Lower lobe of right lung (tissue), 2 donors: ENCODE measurements at regions not wholly inside any gene's neighbourhood (a gene's known extent, or its start where the extent isn't known, plus 50 kb on each side); places are given as distances from the start of the nearest gene placed in this dataset.

Experiments
- ATAC-seq, 2 donors: fragments of 200-7000 bp; cut with Tn5 transposase; one replicate each; pipeline ENCODE4 v1.9.1; 2020 to 2022; ENCODE audit warnings: mild to moderate bottlenecking in 2 of 2, moderate library complexity in 2 of 2
- DNase-seq: peaks from one replicate; pipeline ENCODE4 v3.0.0-alpha.2; 2020
- H3K27ac ChIP-seq: fragments of 200-600 bp; one replicate; pipeline ENCODE4 v1.8.0; 2022
- H3K27me3 ChIP-seq: fragments of 200-600 bp; one replicate; pipeline ENCODE4 v1.8.0; 2022; ENCODE audit warnings: low read depth
- H3K36me3 ChIP-seq: fragments of 200-600 bp; one replicate; pipeline ENCODE4 v1.8.0; 2022; ENCODE audit warnings: mild to moderate bottlenecking
- H3K4me1 ChIP-seq: fragments of 200-600 bp; one replicate; pipeline ENCODE4 v1.8.0; 2022
- H3K4me3 ChIP-seq: fragments of 200-600 bp; one replicate; pipeline ENCODE4 v1.8.0; 2022; ENCODE audit warnings: mild to moderate bottlenecking
- H3K9me3 ChIP-seq: fragments of 200-600 bp; one replicate; pipeline ENCODE4 v1.8.0; 2022
- intact Hi-C: fragments of 100-400 bp; cut with DNase I; formaldehyde crosslinking; loops from one replicate; pipeline ENCODE4 v1.11.0; 2022
- TF ChIP-seq, protein P1 (sequence below): fragments of 200-600 bp; IDR thresholded peaks from one replicate; pipeline ENCODE4 v1.8.0; 2022; ENCODE audit warnings: antibody characterized with exemption, mild to moderate bottlenecking
- donor health status: DM: no; HTN: yes; CAD: no; lungs with severe emphysema.

DNA sequence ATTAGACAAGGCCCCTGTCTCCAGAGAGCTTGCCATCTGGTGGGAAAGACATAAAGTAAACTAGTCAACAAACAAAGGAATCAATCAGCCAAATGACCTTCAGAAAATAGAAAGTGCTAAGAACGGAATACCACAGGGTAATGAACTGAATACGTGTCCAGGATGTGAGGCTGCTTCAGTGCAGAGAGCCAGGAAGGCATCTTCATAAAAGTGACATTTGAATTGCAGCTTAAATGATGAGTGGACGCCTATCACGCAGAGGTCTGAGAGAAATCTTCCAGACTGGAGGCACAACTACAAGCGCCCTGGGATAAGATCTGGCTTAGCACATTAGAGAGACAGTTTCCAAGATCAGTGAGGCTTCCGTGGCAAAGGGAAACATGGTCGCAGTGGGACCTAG lies 574.1 kb upstream of the CDH8 start:
- no peak overlapping the region for H3K27ac ChIP-seq
- no peaks in the 10 kb centered on the region for H3K36me3 ChIP-seq
- intact Hi-C loops, result no loop called here
- TF ChIP-seq, protein P1, sequence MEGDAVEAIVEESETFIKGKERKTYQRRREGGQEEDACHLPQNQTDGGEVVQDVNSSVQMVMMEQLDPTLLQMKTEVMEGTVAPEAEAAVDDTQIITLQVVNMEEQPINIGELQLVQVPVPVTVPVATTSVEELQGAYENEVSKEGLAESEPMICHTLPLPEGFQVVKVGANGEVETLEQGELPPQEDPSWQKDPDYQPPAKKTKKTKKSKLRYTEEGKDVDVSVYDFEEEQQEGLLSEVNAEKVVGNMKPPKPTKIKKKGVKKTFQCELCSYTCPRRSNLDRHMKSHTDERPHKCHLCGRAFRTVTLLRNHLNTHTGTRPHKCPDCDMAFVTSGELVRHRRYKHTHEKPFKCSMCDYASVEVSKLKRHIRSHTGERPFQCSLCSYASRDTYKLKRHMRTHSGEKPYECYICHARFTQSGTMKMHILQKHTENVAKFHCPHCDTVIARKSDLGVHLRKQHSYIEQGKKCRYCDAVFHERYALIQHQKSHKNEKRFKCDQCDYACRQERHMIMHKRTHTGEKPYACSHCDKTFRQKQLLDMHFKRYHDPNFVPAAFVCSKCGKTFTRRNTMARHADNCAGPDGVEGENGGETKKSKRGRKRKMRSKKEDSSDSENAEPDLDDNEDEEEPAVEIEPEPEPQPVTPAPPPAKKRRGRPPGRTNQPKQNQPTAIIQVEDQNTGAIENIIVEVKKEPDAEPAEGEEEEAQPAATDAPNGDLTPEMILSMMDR, result no peak
- H3K4me1 ChIP-seq, result no peaks in the 10 kb centered on the region
- no peaks in the 10 kb centered on the region for H3K27me3 ChIP-seq
- DNase-seq (no peak), ATAC-seq (no peak)
- no peak overlapping the region for H3K4me3 ChIP-seq
- H3K9me3 ChIP-seq, result no peaks in the 10 kb centered on the region

DNA sequence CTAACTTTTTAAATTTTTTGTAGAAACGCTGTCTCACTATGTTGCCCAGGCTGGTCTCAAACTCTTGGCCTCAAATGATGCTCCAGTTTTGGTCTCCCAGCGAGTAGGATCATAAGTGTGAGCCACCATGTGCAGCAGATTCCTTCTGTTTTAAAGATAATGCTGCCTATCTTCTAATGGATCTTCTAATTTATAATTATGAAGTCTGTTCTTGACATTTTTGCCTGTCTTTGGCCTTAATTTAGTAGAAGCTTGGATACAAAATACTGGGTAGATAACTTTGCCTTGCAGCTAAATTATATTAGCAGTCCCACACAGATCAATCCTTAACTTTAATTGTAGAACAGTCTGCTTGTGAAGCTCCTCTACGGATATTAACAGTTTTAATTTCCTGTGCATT lies 566.6 kb upstream of the CDH8 start:
- no peaks in the 10 kb centered on the region for H3K36me3 ChIP-seq
- no peaks in the 10 kb centered on the region for H3K4me1 ChIP-seq
- DNase-seq (no peak), ATAC-seq (no peak)
- no peak overlapping the region for H3K27ac ChIP-seq
- intact Hi-C loops, result no loop called here
- H3K9me3 ChIP-seq, result no peaks in the 10 kb centered on the region
- H3K27me3 ChIP-seq, result no peaks in the 10 kb centered on the region
- TF ChIP-seq, protein P1, result no peak
- no peak overlapping the region for H3K4me3 ChIP-seq

DNA sequence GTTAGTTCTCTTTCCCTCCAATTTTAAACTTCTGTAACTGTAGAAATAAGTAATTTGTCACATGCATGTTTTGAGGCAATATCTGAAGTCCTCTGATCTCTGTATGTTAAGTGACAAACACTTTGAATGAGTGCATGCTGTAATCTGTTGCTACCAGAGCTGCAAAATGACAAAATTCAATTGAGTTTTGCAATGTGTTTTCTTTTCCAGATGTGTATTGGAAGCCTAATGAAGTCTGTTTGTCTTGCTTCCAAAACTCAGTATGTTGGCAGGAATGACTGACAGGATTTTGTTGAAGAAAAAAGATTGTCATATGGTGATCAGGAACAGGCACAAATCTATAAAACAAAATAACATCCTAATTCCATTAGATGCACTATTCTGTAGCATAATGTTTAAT lies 561.6 kb upstream of the CDH8 start:
- TF ChIP-seq, protein P1, result no peak
- H3K36me3 ChIP-seq, result no peaks in the 10 kb centered on the region

DNA sequence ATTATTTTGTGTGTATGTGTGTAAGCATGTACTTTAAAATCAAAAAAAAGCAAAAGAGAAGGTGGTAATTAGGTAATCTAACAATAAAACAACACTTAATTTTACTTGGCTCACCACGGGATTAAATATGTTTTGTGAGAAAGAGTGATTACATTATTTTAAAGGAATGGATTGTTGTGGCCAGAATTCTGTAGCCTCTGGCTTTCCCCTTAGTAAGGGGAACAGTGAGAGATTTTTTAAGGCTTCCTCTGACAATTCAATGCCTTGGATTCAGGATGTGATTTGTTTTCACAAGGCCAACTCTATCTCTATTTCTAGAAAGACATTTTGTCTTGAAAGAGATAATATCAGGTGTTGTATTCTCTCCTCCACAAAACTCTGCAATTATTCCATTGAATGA lies 560.3 kb upstream of the CDH8 start:
- no peak for DNase-seq
- no peak for ATAC-seq
- no peaks in the 10 kb centered on the region for H3K4me1 ChIP-seq
- no peak overlapping the region for H3K4me3 ChIP-seq
- TF ChIP-seq, protein P1, result no peak
- no peaks in the 10 kb centered on the region for H3K27me3 ChIP-seq
- intact Hi-C loops, result no loop called here
- H3K27ac ChIP-seq, result no peak overlapping the region
- no peaks in the 10 kb centered on the region for H3K36me3 ChIP-seq
- H3K9me3 ChIP-seq, result no peaks in the 10 kb centered on the region

More for the DNA sequence above, 561.6 kb upstream of the CDH8 start:
- DNase-seq (no peak), ATAC-seq (no peak)
- Histone ChIP-seq H3K27ac (no peak overlapping the region), H3K9me3 (no peaks in the 10 kb centered on the region), H3K27me3 (no peaks in the 10 kb centered on the region), H3K4me3 (no peak overlapping the region), H3K4me1 (no peaks in the 10 kb centered on the region)
- intact Hi-C loops, result no loop called here

DNA sequence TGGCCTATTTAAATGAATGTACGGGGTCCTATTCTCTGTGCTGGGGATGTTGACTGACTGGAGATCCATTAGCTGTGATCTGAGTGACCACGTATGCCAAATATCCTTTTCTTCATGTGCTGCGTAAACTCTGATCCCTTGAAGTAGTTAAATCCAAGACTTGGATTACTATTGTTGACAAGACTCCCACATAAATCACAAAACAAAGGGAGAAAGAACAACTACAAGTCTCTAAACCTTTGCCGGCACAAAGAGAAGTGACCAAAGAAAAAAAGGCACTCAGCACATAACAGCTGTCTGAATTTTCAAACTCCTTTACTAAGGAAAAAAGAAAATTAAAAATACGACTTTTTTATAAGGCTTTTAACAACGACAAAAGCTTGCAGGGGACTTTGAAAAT lies 559.9 kb upstream of the CDH8 start:
- no peak for DNase-seq

More for the DNA sequence above, 559.9 kb upstream of the CDH8 start:
- intact Hi-C loops, result no loop called here
- no peaks in the 10 kb centered on the region for H3K27me3 ChIP-seq
- TF ChIP-seq, protein P1, result no peak
- H3K4me1 ChIP-seq, result no peaks in the 10 kb centered on the region
- no peak overlapping the region for H3K4me3 ChIP-seq
- H3K27ac ChIP-seq, result no peak overlapping the region
- H3K9me3 ChIP-seq, result no peaks in the 10 kb centered on the region
- no peaks in the 10 kb centered on the region for H3K36me3 ChIP-seq
- ATAC-seq, result no peak
